GM18499 (cell line): ENCODE measurements at regions not wholly inside any gene's neighbourhood (a gene's known extent, or its start where the extent isn't known, plus 50 kb on each side); places are given as distances from the start of the nearest gene placed in this dataset.
A peak's percentile ranks its signal among the peaks of the same experiment; 100 is the strongest.
"Not testable (repeated sequence)": the region's sequence is repeated elsewhere in the genome, so short reads cannot be mapped to it uniquely, and the experiment has no call there.

Source experiments
- ATAC-seq: cut with Tn5 transposase; IDR thresholded peaks from one replicate; pipeline ENCODE4 v1.9.1; 2021; ENCODE audit warnings: moderate number of reproducible peaks; ENCODE audit not compliant: insufficient read depth, unreplicated experiment

DNA sequence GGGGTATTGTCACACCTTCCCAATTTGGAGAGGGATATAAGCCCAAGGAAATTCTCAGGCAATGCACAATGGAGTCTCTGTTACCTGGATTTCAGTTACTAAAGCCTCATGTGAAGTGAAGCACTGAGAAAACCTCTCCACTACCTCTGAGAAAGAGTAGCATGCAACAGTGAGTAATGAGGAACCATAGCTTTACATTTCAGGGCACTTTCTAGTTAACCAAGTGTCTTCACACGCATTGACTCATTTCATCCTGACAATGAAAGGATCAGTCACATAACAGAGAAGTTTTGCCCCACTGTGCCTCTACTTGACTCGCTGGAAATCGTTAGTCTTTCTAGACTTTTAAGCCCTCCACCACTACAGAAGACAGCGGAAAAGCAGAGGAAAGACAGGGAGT lies 86.2 kb upstream of the ARID1B start:
- peak; percentile 64 for ATAC-seq

DNA sequence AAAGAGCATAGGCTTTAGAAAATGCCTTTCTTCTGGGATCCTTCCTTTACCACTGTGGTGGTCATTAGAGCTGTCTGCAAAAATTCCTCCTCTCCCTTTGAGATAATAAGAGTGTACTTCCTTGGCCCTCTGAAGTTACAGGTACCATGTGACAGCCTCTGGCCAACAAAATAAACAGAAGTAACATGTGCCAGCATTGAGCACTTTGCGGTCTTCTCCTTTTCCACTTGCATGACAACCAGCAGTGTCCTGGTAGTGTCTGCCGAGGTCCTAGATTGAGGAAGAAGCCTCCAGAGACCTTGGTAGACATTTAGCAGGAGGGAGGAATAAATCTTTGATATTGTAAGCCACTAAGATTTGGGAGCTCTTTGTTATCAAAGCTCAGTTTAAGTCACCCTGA lies 87.5 kb upstream of the ARID1B start:
- no peak for ATAC-seq

DNA sequence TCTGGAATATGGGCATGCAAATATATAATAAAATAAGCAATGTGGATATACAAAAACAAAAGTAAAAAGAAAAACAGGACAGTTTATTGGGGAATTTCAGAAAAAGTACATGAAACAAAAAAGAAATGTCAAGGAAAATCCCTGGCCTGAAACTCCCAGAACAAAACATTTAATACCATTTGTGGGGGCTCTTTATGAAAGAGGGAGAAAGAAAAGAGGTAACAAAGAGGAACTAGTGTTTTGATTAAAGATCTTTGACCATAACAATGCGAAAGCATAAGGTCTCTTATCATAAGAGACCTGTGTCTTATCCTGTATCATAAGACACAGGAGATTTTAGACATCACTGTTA lies 88.6 kb upstream of the ARID1B start:
- ATAC-seq: no peak

DNA sequence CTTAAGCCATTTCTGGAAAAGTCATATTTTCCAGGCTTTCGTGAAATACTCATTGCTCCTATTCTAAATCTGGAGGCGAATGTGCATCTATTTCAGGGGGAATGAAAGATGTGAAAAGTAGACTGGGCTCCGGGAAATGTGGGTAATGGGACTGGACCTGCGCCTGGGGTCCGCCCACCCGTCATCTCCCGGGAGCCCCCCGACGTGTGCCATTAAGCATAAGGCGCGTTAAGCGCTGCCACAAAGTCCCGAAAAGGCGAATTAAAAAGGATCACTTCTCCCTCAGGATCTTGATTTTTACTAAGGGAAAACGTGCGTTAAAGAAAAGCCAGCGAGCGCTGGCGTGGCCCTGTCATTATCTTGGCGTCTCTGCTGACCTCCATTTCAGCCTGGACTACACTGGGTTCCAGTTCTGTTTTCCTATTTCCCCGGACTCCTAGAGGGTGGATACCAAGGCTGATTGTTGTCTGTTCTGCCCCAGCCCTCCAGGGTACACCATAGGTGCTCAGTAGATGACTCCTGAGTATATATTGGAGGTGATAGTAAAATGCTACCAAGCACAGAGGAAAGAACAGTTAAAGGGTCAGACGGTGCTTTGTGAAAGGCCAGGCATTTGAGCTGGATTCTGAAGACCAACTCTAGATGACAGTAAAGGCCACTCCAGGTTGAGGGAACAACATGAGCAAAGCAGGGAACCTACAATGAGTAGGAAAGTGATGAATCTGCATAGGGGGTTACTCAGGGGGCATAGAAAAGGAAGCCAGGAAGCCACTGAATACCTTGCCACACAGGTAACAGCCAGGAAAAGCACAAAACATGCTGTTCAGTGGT lies 89.2 kb upstream of the ARID1B start:
- ATAC-seq: no peak

DNA sequence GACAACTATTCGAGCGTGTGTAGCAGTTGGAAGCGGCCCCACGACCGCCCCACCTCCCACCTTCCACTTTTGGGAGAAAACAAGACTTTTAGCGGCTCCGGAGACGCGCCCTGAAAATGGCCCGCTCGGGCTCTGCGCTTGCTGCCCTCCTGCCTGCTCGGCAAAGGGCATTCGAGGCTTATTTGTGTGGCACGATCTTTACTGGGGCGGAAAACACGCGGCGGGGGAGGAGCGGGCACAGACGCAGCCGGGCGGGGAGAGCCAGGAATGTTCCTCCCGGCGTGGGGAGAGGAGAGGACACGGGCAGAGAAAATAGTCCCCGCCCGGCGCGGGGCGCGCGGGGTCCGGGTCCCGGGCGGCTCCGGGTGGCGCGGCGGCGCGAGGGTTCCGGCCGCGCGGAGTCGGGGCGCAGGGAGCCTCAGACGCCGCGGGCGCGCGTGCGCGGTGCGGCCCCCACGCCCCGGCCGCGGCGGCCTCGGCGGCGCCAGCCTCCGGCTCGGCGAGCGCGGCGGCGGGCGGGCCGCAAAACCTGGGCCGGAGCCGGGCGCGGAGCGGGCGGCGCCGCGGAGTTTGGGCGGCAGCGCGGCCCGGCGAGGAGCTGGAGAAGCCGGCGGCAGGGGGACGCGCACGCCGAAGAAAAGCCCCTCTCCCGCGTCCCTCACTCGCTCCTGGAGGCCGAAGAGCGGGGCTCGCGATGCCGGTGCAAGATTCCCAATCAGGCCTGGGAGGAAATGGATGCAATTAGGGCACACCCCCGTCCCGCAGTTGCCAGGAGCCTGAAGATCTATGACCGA lies 90.0 kb upstream of the ARID1B start:
- no peak for ATAC-seq

DNA sequence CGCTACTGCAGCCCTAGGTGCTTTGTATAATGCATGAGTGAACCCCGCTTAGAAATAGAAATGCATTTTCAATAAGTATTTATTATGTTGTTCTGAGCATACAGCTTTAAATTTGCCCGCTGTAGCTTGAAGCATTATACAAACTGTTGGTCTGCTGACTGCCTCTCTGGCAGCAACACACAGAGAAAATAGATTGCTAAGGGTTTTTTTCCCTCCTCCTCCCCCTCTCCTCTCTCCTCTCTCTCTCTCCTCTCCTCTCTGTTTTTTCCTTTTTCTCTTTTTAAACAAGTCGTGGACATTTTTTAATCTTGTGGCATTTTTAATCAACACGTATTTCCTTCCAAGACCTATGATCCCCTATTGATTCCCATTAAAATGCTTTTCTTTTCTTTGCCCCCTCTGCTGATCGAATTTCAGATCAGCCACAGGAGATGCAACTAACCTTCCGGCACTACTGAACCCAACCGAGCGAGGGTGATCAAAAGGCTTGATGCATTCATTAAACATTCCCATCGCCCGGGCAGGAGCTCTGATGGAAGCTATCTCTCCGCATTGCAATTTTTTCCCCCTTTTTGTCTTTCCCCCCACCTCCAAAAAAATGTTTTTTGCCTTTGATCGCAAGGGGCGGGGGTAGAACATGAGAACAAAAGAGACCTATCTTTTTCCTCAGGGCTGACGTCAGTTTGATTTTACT lies 90.7 kb upstream of the ARID1B start:
- ATAC-seq: no peak

DNA sequence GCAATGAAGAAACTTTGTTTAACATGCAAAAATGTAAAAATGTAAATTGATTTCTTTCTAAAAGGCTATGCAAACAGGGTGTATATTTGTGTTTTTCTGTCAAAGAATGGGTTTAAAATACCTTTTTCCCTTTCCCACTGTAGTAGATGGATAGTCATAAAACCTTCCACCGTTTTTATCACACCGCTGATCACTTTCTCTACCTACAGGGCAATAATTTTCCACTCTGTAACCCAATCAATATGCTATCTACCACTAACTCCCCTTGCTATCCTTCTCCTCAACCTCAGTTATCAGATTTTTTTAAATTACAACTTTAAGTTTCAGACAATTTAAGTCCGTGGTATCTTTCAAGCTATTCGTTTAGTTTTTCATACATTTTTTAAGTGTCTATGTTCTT lies 91.4 kb upstream of the ARID1B start:
- ATAC-seq: no peak

DNA sequence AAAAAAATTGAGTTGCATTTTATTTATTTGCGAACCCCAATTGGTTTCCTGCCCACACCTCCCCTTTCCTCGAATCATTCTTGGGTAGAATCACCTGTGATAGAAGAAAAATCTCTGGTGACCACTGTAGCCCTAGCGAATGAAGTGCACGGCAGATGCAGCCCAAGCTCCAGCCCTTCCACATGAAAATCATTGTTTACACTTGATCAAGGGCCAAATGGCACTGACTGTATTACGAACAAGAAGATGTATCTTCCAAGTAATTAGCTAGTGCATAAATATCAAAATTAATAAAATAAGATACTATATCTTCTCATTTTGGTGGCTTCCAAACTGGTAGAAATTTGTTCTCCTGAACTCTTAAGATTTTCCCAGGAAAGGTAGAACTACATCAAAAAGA lies 93.4 kb upstream of the ARID1B start:
- no peak for ATAC-seq

DNA sequence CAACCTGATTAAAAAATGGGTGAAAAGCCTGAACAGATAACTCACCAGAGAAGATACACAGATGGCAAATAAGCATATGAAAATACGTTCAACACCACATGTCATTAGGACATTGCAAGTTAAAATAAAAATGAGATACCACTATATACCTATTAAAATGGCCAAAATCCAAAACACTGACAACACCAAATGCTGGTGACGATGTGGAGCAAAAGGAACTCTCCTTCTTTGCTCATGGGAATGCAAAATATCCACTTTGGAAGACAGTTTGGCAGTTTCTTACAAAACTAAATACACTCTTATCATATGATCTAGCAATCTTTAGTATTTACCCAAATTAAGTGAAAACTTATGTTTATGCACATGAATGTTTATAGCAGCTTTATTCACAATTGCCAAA lies 100.5 kb upstream of the ARID1B start:
- ATAC-seq: no peak

DNA sequence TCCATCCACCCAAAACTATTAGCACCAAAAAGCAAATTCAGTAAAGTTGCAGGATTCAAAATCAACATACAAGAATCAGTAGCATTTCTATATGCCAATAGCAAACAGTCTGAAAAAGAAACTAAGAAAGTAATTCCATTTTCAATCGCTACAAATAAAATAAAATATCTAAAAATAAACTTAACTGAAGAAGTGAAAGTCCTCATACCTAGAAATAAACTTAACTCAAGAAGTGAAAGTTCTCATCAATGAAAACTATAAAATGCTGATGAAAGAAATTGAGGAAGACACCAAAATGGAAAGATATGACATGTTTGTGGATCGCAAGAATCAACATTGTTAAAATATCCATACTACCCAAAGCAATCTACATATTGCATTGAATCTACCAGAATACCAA lies 103.0 kb upstream of the ARID1B start:
- ATAC-seq: no peak

DNA sequence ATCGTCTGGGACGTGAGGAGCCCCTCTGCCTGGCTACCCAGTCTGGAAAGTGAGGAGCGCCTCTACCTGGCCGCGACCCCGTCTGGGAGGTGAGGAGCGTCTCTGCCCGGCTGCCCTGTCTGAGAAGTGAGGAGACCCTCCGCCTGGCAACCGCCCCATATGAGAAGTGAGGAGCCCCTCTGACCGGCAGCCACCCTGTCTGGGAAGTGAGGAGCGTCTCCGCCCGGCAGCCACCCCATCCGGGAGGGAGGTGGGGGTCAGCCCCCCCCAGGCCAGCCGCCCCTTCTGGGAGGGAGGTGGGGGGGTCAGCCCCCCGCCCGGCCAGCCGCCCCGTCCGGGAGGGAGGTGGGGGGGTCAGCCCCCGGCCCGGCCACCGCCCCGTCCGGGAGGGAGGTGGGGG lies 107.1 kb upstream of the ARID1B start:
- ATAC-seq: not testable (repeated sequence)

DNA sequence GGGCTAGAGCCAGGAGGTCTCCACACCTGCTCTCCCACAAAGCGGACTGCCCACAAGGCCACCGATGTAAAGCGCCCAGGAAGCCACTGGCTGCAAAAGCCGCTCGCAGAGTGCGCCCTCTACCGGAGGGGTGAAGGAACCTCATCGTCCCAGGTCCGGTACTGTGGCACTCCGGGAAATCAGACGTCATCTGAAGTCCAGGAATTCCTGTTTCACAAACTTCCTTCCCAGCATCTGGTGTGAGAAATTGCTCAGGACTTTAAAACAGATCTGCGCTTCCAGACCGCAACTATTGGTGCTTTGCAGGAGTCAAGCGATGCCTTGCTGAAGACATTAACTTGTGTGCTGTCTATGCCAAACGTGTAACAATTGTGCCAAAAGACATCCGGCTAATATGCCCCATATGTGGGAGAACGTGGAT lies 115.1 kb upstream of the ARID1B start:
- no peak for ATAC-seq

DNA sequence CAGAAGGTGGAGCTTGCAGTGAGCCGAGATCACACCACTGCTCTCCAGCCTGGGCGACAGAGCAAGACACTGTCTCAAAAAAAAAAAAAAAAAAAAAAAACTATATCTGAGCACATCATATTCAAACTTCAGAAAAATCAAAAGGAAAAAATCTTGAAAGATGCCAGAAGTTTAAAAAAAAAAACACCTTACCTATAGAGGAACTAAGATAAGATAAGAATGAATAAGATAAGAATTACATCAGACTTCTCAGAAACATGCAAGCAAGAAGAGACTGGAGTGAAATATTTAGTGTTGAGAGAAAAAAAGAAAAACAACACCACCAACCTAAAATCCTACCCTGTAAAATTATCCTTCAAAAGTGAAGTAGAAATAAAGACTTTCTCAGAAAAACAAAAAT lies 116.8 kb upstream of the ARID1B start:
- ATAC-seq: no peak

DNA sequence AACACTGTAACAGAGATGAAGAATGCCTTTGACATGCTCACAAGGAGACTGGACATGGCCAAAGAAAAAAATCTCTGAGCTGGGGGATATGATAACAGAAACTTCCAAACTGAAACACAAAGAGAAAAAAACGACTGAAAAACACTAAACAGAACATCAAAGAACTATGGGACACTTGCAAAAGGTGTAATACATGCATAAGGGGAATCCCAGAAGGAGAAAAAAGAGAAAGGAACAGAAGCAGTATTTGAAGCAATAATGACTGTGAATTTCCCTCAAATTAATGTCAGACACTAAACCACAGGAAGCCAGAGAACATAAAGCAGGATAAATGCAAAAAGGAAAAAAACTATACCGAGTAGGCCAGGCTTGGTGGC lies 117.4 kb upstream of the ARID1B start:
- ATAC-seq: no peak

DNA sequence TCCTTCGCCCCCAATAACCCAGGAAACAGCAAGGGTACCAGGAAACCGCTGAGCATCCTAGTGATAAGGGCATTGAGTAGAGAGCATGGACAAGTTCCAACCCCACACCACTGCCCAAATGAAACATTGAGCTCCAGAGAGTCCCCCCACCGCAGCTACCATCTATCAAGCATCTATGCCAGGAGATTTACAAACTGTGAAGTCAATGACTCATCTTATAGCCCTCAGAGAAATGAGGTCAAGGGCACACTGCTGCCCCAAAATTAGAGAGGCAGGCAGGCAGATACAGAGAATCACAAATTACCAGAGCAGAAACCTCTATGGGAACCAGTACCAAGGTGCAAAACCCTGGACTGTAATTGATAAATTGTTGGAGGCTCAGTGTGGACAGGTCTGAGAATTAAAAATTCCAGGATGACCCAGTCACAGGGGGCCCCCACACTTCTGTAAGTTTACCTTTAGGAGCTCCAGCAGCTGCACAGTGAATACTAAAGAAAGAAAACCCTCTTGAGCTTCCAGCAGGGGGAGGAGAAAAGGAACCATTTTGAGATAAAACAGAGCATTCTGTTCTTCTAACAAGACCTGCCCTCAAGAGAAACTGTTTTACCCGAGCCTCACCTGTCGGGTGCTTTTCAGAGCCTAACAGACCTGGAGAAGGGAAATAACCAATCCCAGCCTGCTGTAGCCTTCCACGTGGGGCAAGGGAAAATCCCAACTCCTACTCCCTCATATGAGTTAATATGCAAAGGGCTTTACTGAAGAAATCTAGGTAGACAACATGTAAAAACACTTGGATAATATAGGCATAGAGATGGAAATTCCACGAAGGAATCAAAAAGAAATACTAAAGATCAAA lies 118.0 kb upstream of the ARID1B start:
- no peak for ATAC-seq

DNA sequence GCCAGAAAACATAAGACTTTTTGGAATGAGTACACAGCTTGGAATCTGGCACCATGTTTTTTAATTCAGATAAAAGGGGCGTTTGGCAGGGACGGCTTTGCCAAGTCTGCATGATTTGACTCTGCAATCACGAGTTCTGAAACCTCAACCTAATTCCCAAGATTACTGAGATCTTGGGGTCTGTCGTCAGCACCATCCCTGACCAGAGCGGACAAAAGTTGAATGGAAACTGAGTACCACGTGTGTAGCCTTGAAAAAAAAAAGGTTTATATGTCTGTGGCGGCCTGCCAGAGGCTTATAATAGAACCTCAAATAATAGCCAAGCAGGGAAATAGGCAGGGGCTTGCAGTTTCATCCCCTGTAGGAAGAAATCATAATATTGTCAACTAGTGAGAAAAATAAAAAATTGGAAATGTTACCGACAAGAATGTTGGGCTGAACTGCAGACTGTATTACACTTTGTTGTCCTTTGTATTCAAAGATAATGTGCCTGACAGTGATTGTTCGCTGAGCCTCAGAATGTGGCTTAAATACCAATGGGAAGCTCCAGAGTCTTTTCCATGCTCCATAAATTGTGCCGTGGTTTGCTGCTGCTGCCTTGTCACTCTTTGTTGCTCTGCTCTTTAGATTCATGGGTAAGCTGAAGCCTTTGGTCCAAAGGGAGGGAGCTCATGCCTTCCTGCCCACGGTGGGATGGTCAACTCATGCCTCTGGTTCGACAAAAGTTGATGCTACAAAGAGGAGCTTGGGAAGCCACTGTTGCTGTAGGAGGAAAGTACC lies 118.8 kb upstream of the ARID1B start:
- no peak for ATAC-seq

DNA sequence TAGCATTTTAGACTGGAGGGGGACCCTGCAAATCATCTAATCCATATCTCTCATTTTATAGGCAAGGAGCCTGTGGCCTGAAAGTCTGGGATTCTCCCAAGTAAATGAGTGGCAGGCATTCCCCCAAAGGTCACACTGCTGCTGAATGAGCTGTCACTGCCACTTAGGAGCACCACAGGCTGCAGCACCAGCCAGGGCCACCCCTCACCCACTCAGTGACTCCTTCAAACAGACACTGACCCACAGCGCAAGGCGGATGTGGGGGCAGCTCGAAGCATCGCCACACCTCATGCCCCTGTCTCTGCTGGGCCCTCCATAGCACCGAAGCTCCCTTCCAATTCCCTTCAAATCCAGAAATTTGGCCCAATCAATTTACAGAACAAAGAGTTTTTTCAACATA lies 119.9 kb upstream of the ARID1B start:
- no peak for ATAC-seq

DNA sequence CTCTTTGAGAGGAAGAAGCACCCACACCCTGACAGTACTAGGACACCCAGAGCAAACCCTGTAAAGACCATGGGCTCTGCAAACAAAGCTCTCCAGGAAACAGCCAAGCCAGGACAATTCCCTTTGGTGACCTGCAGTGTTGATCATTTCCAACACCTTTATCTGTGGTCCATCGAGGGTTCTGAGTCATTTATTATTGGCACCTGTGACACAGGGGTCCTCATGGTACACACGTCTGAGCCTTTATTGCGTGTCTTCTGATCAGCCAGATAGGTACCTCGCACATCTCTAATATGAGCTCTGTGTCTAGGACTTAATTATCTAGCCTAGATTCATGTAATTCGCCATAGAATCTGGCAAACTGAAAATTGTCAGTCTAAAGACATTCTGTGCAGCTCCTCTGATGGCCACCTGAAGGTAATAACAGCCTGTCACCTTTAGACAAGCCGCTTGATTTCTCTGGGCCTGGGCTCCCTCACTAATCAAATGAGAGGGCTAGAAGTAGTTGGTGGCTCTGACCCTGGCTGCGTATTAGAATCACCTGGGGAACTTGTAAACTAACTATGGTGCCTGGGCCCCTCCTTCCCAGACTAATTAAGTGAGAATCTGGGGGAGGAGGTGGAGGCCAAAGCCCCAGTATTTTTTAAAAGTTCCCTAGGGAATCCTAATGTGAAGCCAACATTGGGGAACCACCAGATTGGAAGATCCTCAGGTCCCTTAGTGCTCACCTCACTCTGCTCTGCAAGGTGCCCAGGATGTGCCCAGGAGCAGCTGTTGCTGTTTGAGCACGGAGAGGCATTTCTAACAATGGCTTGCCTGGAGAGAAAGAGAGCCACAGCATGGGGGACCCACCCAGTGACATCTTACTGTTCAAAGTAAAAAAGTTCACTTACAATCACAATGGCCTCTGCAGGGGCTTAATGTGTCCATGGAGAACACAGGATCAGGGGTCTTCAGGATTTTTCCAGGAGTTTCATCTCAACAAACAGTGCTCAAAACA lies 122.0 kb upstream of the ARID1B start:
- ATAC-seq: no peak
